Erythroblast (primary cell): ENCODE measurements at regions not wholly inside any gene's neighbourhood (a gene's known extent, or its start where the extent isn't known, plus 50 kb on each side); places are given as distances from the start of the nearest gene placed in this dataset.

Source experiments
- GATA1 ChIP-seq: IDR thresholded peaks from 2 replicates; pipeline ENCODE4 v1.6.1; 2011; ENCODE audit warnings: low read depth, mild to moderate bottlenecking, control low read depth, low read length, moderate library complexity
- POLR2A ChIP-seq: IDR thresholded peaks from 2 replicates; pipeline ENCODE4 v1.6.1; 2011; ENCODE audit warnings: mild to moderate bottlenecking, low read length

GRCh38 chr6:169131390-169131789, 122.3 kb downstream of the THBS2 start:
- TF ChIP-seq POLR2A (no peak), GATA1 (no peak)
